K562 (cell line): ENCODE measurements at regions not wholly inside any gene's neighbourhood (a gene's known extent, or its start where the extent isn't known, plus 50 kb on each side); places are given as distances from the start of the nearest gene placed in this dataset.

Experiments
- ATAC-seq: fragments of 200-7000 bp; cut with Tn5 transposase; 3 replicates; pipeline ENCODE4 v1.9.1; 2020; ENCODE audit warnings: moderate library complexity
- BruUV-seq: library from RNA; stranded (reverse); fragments of 400-500 nt; replicated peaks from 2 replicates; lab custom pipeline; 2021; lab: Mats Ljungman, UMichigan
- CTCF ChIA-PET: fragments of 300-600 bp; formaldehyde crosslinking; extraction: SDS; loops from one replicate; lab custom pipeline; 2021; ENCODE audit warnings: low intra/inter-chr PET ratio; lab: Yijun Ruan, JAX
- POLR2A ChIA-PET: fragments of 300-600, 350-650 bp; sonication (Branson Sonifier 250); formaldehyde crosslinking; extraction: SDS; loops from one replicate; lab custom pipeline; 2021; ENCODE audit warnings: antibody characterized with exemption, inconsistent platforms; lab: Yijun Ruan, JAX
- DNase-seq, 4 experiments: peaks; one replicate each; pipeline versions ENCODE4 v3.0.0 to v3.0.0-alpha.2; 2011 to 2018; ENCODE audit warnings: low spot score in 3 of 4, mixed read lengths in 3 of 4; ENCODE audit errors: extremely low read depth in 1 of 4
- FAIRE-seq: peaks from 2 replicates; lab custom pipeline; 2011; peaks lifted over from hg19 to GRCh38; lab: Jason Lieb, UNC
- H2AFZ ChIP-seq: 2 replicates; pipeline ENCODE4 v1.6.0; 2011; ENCODE audit warnings: low read depth, low read length, control low read depth, inconsistent platforms
- H3K27ac ChIP-seq: fragments of 200-600 bp; 3 replicates; pipeline ENCODE4 v1.8.0; 2011; ENCODE audit warnings: low read depth, mild to moderate bottlenecking, control low read depth, inconsistent platforms, low read length, moderate library complexity, mixed read lengths; ENCODE audit errors: extremely low read depth
- H3K27me3 ChIP-seq, 2 experiments: fragments of 300-600 bp in 1 of 2; 2 replicates in 1 of 2; 3 replicates in 1 of 2; pipeline versions ENCODE4 v1.6.0 to v1.8.0; 2011; ENCODE audit warnings: inconsistent platforms in 2 of 2, low read length in 2 of 2, mild to moderate bottlenecking in 1 of 2, mixed read lengths in 1 of 2, moderate library complexity in 1 of 2; ENCODE audit not compliant: control insufficient read depth in 2 of 2, insufficient read depth in 2 of 2
- H3K36me3 ChIP-seq: fragments of 300-600 bp; 3 replicates; pipeline ENCODE4 v1.8.0; 2011; ENCODE audit warnings: mild to moderate bottlenecking, low read length, inconsistent platforms; ENCODE audit not compliant: control insufficient read depth, insufficient read depth
- H3K4me1 ChIP-seq, 2 experiments: fragments of 200-600 bp in 1 of 2; replicated peaks in 1 of 2; 2 replicates in 1 of 2; 3 replicates in 1 of 2; pipeline versions ENCODE4 v1.5.1 to v1.8.0; 2011; ENCODE audit warnings: inconsistent platforms in 2 of 2, low read length in 2 of 2, mild to moderate bottlenecking in 1 of 2, mixed read lengths in 1 of 2, moderate library complexity in 1 of 2; ENCODE audit not compliant: control insufficient read depth in 2 of 2, insufficient read depth in 2 of 2
- H3K4me2 ChIP-seq: 2 replicates; pipeline ENCODE4 v1.6.1; 2011; ENCODE audit warnings: low read length, control low read depth, inconsistent platforms, mixed read lengths; ENCODE audit not compliant: insufficient read depth
- H3K4me3 ChIP-seq: fragments of 200-600 bp; sonication (generic), shearing (Covaris generic); 2 replicates; pipeline ENCODE4 v1.5.1; 2016; ENCODE audit warnings: control low read depth, inconsistent platforms
- H3K79me2 ChIP-seq: fragments of 200-600 bp; 3 replicates; pipeline ENCODE4 v1.8.0; 2011; ENCODE audit warnings: low read length, inconsistent platforms; ENCODE audit not compliant: control insufficient read depth, insufficient read depth
- H3K9ac ChIP-seq, 2 experiments: 2 replicates each; pipeline versions ENCODE4 v1.6.0 to v1.6.1; 2011; ENCODE audit warnings: low read depth in 2 of 2, low read length in 2 of 2, control low read depth in 1 of 2, inconsistent platforms in 1 of 2, mild to moderate bottlenecking in 1 of 2, mixed read lengths in 1 of 2; ENCODE audit not compliant: insufficient read depth in 1 of 2
- H3K9me1 ChIP-seq: one replicate; pipeline ENCODE4 v1.6.0; 2011; ENCODE audit warnings: inconsistent platforms, mild to moderate bottlenecking, low read length, moderate library complexity; ENCODE audit not compliant: control insufficient read depth, insufficient read depth
- H3K9me3 ChIP-seq: replicated peaks from 2 replicates; pipeline ENCODE4 v1.5.1; 2011; ENCODE audit warnings: low read depth, low read length, inconsistent platforms; ENCODE audit not compliant: control insufficient read depth, insufficient read depth
- H4K20me1 ChIP-seq: replicated peaks from 2 replicates; pipeline ENCODE4 v1.6.1; 2011; ENCODE audit warnings: low read length, inconsistent platforms, mixed read lengths; ENCODE audit not compliant: control insufficient read depth, insufficient read depth
- CHD1 ChIP-seq: fragments of 200-600 bp; sonication (generic); IDR thresholded peaks from one replicate; pipeline ENCODE4 v1.6.1; 2012; ENCODE audit warnings: mild to moderate bottlenecking, moderate library complexity, low read length, inconsistent platforms
- CTBP1 ChIP-seq: fragments of 450-650 bp; IDR thresholded peaks from 2 replicates; pipeline ENCODE4 v1.6.1; 2016; ENCODE audit warnings: borderline replicate concordance
- EZH2 ChIP-seq: IDR thresholded peaks from 2 replicates; pipeline ENCODE4 v1.6.1; 2012; ENCODE audit warnings: low read depth, mild to moderate bottlenecking, inconsistent platforms, low read length, borderline replicate concordance
- MCM7 ChIP-seq, 2 experiments: fragments of 450-650 bp; IDR thresholded peaks; 2 replicates each; pipeline ENCODE4 v1.6.1; 2016 to 2018
- NCOA1 ChIP-seq: fragments of 450-650 bp; IDR thresholded peaks from 2 replicates; pipeline ENCODE4 v1.6.1; 2016; ENCODE audit warnings: low read depth
- NEUROD1 ChIP-seq: fragments of 150-350 bp; IDR thresholded peaks from 2 replicates; pipeline ENCODE4 v1.6.1; 2014; ENCODE audit warnings: borderline replicate concordance, low read length, low read depth; ENCODE audit not compliant: partially characterized antibody
- NFE2 ChIP-seq: IDR thresholded peaks from 2 replicates; pipeline ENCODE4 v1.6.1; 2014; ENCODE audit warnings: antibody characterized with exemption, low read depth
- PTTG1 ChIP-seq: fragments of 450-650 bp; IDR thresholded peaks from 2 replicates; pipeline ENCODE4 v1.6.1; 2016; ENCODE audit warnings: low read depth, mild to moderate bottlenecking, missing genetic modification characterization, missing compliant biosample characterization
- ZNF232 ChIP-seq: sonication (generic); formaldehyde crosslinking; IDR thresholded peaks from 2 replicates; pipeline ENCODE4 v1.8.0; 2022; ENCODE audit warnings: mild to moderate bottlenecking, missing genetic modification reagents
- WGBS: fragments of 100-300 bp; shearing (Covaris generic); methylation state at CpG from one replicate; pipeline ENCODE4 v1.1.6; 2016; ENCODE audit warnings: low coverage, mixed read lengths; ENCODE audit not compliant: insufficient coverage; ENCODE audit errors: missing lambda C conversion rate; 5-methylcytosine and 5-hydroxymethylcytosine counted together
- in situ Hi-C: fragments of 300-500 bp; cut with MboI; formaldehyde crosslinking; loops from 4 replicates; pipeline ENCODE4 v1.15.0; 2018; ENCODE audit warnings: inconsistent platforms, mixed read lengths
- intact Hi-C: fragments of 100-400 bp; cut with micrococcal nuclease; formaldehyde crosslinking; loops from 2 replicates; pipeline ENCODE4 v1.14.2; 2022
- TF ChIP-seq, protein P1 (sequence below): fragments of 450-650 bp; IDR thresholded peaks from 2 replicates; pipeline ENCODE4 v1.6.1; 2018; ENCODE audit not compliant: partially characterized antibody
- TF ChIP-seq, protein P2 (sequence below), 2 experiments: fragments of 450-650 bp in 1 of 2; sonication (generic) in 1 of 2; formaldehyde crosslinking in 1 of 2; IDR thresholded peaks in 1 of 2; conservative IDR thresholded peaks in 1 of 2; 2 replicates each; pipeline versions ENCODE4 v1.6.1 to v1.8.1; 2016 to 2023; ENCODE audit warnings: mild to moderate bottlenecking in 2 of 2, moderate library complexity in 2 of 2, inconsistent platforms in 1 of 2, missing genetic modification reagents in 1 of 2
- TF ChIP-seq, protein P3 (sequence below): fragments of 250-450 bp; sonication (Bioruptor Pico); IDR thresholded peaks from 2 replicates; pipeline ENCODE4 v1.4.0; 2020; ENCODE audit warnings: mild to moderate bottlenecking, moderate library complexity, borderline replicate concordance
- TF ChIP-seq, protein P4 (sequence below): sonication (generic); formaldehyde crosslinking; IDR thresholded peaks from 2 replicates; pipeline ENCODE4 v1.9.0; 2022; ENCODE audit warnings: mild to moderate bottlenecking, missing genetic modification reagents

DNA sequence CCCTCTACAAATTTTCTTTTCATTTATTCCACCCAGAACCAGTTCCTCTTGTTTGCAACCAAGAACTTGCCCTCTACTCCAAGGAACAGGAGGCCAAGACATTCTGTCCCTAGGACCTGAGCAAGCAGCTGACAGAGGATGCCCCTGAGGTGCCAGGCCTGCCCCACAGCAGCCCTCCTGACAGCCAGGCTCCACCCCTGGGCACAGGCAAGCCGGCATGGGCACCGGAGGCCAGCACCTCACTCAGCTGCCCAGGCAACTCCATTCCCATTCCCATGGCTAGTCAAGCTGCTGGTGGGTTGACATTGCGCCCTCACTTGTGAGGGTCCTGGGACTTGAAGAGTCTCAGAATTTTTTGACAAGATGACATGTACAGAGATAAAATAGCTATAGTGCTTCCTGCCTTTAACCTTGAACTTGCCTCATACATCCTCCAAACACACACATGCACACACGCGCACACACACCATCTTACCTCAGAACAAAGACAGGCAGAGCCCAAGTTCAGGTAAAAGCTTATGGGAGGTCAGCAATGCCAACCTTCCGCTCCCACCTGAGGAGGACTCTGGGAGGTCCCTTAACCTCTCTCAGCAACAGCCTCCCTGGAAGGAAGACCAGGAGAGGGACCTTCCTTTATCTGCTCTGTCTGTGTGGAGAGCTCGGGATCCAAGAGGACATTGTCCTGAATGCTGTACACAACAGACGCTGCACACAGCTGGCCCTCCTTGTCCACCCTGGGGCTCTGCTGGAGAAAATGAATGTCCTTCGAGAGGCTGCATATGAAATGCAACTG lies 620.9 kb upstream of the CADM1 start:
- Histone ChIP-seq H3K27me3 (no peaks in the 10 kb centered on the region; a peak in 1 of 5 replicates), H3K4me2 (no peak overlapping the region), H3K9ac (no peak overlapping the region), H4K20me1 (no peaks in the 10 kb centered on the region), H3K79me2 (no peaks in the 10 kb centered on the region), H3K9me1 (peaks cover 2% of the 10 kb centered on the region), H3K4me3 (no peak overlapping the region), H3K9me3 (no peaks in the 10 kb centered on the region), H3K27ac (no peak overlapping the region), H3K4me1 (no peaks in the 10 kb centered on the region), H3K36me3 (no peaks in the 10 kb centered on the region), H2AFZ (no peak overlapping the region)
- no peak for FAIRE-seq
- no TSS peak for BruUV-seq
- intact Hi-C loops, result no loop called here
- no peak for ATAC-seq
- under 1% methylated on average over 9 of the region's 9 CpGs for WGBS
- in situ Hi-C loops, result no loop called here
- DNase-seq, result no peak
- TF ChIP-seq EZH2 (no peak), NCOA1 (no peak), ZNF232 (CRISPR knock-in tag) (no peak), PTTG1 (tag) (no peak), CHD1 (no peak), NFE2 (no peak), NEUROD1 (no peak), CTBP1 (no peak), MCM7 (IDR thresholded peaks at IDR 0.05) (no peak)
- TF ChIP-seq, protein P1, sequence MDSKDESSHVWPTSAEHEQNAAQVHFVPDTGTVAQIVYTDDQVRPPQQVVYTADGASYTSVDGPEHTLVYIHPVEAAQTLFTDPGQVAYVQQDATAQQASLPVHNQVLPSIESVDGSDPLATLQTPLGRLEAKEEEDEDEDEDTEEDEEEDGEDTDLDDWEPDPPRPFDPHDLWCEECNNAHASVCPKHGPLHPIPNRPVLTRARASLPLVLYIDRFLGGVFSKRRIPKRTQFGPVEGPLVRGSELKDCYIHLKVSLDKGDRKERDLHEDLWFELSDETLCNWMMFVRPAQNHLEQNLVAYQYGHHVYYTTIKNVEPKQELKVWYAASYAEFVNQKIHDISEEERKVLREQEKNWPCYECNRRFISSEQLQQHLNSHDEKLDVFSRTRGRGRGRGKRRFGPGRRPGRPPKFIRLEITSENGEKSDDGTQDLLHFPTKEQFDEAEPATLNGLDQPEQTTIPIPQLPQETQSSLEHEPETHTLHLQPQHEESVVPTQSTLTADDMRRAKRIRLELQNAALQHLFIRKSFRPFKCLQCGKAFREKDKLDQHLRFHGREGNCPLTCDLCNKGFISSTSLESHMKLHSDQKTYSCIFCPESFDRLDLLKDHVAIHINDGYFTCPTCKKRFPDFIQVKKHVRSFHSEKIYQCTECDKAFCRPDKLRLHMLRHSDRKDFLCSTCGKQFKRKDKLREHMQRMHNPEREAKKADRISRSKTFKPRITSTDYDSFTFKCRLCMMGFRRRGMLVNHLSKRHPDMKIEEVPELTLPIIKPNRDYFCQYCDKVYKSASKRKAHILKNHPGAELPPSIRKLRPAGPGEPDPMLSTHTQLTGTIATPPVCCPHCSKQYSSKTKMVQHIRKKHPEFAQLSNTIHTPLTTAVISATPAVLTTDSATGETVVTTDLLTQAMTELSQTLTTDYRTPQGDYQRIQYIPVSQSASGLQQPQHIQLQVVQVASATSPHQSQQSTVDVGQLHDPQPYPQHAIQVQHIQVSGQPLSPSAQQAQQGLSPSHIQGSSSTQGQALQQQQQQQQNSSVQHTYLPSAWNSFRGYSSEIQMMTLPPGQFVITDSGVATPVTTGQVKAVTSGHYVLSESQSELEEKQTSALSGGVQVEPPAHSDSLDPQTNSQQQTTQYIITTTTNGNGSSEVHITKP, result no peak
- TF ChIP-seq, protein P2, sequence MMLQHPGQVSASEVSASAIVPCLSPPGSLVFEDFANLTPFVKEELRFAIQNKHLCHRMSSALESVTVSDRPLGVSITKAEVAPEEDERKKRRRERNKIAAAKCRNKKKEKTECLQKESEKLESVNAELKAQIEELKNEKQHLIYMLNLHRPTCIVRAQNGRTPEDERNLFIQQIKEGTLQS (IDR thresholded peaks at IDR 0.05), result no peak
- TF ChIP-seq, protein P2 (CRISPR knock-in tag; conservative IDR thresholded peaks at IDR 0.05), result no peak
- TF ChIP-seq, protein P3, sequence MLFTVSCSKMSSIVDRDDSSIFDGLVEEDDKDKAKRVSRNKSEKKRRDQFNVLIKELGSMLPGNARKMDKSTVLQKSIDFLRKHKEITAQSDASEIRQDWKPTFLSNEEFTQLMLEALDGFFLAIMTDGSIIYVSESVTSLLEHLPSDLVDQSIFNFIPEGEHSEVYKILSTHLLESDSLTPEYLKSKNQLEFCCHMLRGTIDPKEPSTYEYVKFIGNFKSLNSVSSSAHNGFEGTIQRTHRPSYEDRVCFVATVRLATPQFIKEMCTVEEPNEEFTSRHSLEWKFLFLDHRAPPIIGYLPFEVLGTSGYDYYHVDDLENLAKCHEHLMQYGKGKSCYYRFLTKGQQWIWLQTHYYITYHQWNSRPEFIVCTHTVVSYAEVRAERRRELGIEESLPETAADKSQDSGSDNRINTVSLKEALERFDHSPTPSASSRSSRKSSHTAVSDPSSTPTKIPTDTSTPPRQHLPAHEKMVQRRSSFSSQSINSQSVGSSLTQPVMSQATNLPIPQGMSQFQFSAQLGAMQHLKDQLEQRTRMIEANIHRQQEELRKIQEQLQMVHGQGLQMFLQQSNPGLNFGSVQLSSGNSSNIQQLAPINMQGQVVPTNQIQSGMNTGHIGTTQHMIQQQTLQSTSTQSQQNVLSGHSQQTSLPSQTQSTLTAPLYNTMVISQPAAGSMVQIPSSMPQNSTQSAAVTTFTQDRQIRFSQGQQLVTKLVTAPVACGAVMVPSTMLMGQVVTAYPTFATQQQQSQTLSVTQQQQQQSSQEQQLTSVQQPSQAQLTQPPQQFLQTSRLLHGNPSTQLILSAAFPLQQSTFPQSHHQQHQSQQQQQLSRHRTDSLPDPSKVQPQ (CRISPR knock-in tag), result no peak
- TF ChIP-seq, protein P4, sequence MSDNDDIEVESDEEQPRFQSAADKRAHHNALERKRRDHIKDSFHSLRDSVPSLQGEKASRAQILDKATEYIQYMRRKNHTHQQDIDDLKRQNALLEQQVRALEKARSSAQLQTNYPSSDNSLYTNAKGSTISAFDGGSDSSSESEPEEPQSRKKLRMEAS (CRISPR knock-in tag), result no peak
- ChIA-PET CTCF (no interaction called here), POLR2A (interaction anchor here (0.6 kb wide), 1 partner anchor 161 kb away, joined by 3 read pairs; no protein-coding TSS in a partner anchor)
